GM11168 (cell line): ENCODE measurements at regions not wholly inside any gene's neighbourhood (a gene's known extent, or its start where the extent isn't known, plus 50 kb on each side); places are given as distances from the start of the nearest gene placed in this dataset.

Source experiments
- in situ Hi-C: fragments of 300-500 bp; cut with MboI; formaldehyde crosslinking; loops from one replicate; pipeline ENCODE4 v1.12.0; 2022; ENCODE audit warnings: low sequenced_read_pairs; ENCODE audit not compliant: unreplicated experiment

DNA sequence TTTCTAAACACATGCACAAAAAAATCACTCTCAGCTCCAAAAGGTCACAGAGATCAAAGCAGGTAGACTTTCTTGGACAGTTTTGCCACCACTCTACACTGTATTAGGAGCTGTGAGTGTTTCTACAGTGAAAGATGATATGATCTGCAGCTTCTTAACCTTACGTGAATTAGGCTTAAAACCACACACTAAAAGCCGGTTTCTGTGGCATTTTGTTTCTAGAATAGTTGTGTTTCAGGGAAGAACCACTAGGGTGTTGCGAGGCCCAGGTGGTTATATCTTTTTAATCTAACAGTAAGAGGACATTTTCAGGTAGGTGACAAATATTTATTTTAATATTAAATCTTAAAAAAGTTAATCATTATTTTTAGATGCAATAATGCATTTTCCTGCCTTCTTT lies 216.4 kb downstream of the KLF5 start:
- in situ Hi-C loops, result no loop called here

DNA sequence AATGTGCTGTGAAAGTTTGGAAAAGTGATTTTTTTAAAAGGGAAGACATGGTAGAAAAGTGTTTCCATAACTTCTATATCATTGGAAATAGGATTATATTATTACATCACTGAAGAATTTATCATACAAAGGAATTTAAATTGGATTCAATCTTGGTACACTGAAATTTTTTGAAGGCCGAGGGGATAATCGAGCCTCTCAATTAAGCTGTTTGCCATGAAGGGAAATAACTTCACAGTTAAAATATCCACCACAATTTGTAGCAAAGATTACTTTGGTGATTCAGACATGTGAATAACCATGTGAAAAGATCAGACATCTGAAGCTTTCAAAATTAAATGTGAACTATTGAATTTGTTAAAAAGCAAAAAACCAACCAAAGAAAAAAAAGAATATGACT lies 215.3 kb downstream of the KLF5 start:
- in situ Hi-C loops, result no loop called here

- in situ Hi-C loops, result no loop called here
These were observed 214.9 kb downstream of the KLF5 start for GRCh38 chr13:73273745-73274144.

- in situ Hi-C loops, result no loop called here
These were observed 214.5 kb downstream of the KLF5 start for GRCh38 chr13:73273276-73273675.

DNA sequence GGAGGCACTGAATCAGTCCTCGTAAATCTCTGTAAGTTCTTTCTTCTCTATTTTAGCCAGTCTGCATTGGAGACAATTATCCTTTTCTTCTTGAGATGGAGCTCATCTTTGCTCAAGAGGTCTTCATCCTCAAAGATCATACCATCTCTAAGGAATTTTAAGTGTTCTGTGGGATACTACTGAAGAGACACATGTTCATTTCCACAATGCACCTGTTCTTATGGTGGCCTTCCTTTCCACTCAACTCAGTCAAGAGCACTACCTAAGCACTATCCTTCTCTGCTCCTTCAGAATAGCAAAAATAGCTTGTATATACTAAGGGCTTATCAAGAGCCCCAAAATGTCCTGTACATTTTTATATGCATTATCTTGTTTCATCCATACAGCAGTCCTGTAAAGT lies 214.0 kb downstream of the KLF5 start:
- in situ Hi-C loops, result no loop called here

GRCh38 chr13:73268306-73268705 lies 209.5 kb downstream of the KLF5 start:
- in situ Hi-C loops, result no loop called here

DNA sequence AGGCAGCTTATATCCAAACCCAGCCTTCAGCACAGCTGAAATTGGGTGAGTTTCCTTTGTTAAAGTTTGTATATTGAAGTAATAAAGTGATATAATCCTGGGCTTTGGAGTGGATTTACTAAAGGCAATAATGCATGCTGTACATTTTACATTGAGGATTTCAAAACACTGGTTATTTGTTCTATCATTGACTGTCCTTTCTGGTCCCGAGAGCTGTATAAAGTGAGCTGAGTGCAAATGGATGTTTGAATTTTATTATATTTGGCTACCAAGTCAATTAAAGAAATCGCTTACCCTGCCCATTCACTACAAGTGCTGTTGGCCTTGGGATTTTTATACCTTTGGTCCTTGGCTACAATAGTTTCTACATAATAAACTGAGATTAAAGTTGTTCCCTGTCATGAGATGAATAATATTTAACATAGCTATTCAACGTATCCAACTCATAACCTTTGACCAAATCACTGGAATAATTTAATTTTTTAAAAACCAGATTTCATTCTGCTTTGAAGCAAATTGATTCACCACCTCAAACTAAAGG lies 207.9 kb downstream of the KLF5 start:
- in situ Hi-C loops, result no loop called here

DNA sequence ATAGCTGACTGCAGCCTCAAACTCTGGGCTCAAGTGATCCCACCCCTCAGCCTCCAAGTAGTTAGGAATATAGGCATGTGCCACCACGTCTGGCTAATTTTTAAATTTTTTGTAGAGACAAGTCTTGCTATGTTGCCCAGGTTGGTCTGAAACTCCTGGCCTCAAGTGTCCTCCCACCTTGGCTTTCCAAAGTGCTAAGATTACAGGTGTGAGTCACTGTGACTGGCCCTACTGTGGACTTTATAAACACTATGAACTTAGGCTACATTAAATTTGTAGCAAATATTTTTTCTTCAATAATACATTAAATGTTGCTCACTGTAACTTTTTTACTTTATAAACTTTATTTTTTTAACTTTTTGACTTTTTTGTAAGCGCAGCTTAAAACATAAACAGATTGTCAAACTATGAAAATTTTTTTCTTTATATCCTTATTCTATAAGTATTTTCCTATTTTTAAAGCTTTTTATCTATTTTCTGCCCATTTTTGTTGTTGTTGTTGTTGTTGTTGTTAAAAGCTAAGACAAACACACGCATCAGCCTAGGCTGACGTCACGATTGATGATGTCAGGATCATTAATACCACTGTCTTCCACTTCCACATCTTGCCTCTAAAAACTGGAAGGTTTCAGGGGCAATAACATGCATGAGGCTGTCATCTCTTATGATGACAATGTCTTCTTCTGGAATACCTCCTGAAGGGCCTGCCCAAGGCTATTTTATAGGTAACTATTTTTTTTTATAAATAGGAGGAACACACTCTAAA lies 204.2 kb downstream of the KLF5 start:
- in situ Hi-C loops, result no loop called here

GRCh38 chr13:73261739-73262216 lies 203.0 kb downstream of the KLF5 start:
- in situ Hi-C loops, result no loop called here

DNA sequence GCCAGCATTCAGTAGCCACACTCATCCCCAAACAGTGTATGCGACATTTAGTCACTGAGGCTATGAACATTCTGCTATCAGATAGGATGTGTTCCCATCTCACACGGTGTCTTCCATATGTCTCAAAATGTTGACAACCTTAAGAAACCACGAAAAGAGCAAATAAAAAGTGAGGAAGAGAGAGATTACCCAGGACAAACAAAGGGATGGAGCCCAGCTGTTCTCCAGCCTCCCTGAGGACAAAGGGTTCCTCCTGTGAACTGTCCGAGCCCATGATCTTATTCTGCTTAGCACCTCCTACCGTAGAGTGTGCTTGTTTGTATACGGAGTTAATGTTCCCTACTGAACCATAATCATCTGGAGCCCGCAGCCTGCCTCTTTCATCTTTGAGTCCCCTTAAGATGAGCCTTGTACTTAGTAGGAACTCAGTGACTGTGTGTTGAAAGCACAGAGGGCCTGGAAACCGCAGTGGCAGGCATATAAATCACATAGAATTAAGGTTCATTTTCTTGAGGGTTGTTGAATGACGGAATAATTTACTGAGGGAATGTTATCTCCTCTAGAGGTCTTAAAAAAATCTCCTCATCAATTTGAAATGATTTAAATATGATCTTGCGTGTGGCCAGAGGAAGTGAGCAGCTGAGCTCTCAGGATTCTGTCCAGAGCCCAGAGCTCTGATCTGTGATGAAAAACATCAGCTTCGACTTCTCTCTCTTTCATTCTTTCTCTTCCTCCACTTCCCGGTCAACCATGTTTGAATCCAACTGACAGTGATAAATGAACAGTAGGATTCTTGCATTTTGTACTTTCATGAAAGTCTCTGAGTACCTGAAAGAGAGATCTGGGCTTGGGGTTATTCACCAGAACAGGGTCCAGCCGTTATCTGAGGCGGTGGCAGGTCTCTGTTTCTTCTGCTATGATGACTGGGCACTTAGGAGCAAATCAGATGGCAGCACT lies 200.5 kb downstream of the KLF5 start:
- in situ Hi-C loops, result no loop called here

- in situ Hi-C loops, result no loop called here
These were observed 199.6 kb downstream of the KLF5 start for GRCh38 chr13:73258406-73258805.

DNA sequence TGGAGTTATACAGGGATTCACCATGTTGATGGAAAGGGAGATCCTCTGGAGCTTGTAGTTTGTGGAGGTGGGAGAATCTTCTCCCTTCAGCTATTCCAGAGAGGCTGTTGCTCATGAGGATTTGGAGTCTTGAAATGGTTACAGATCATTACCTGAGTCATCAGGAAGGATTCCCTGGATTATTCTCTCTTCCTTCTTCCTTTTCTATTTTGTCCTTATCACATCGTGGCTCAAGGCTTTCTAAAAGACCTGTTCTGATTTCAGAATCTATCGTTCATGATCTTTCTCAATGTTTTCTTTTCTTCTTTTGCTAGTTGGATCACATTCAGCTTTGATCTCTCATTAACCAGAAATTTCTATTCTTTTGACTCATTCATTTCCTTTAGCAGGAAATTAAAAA lies 196.0 kb downstream of the KLF5 start:
- in situ Hi-C loops, result no loop called here

DNA sequence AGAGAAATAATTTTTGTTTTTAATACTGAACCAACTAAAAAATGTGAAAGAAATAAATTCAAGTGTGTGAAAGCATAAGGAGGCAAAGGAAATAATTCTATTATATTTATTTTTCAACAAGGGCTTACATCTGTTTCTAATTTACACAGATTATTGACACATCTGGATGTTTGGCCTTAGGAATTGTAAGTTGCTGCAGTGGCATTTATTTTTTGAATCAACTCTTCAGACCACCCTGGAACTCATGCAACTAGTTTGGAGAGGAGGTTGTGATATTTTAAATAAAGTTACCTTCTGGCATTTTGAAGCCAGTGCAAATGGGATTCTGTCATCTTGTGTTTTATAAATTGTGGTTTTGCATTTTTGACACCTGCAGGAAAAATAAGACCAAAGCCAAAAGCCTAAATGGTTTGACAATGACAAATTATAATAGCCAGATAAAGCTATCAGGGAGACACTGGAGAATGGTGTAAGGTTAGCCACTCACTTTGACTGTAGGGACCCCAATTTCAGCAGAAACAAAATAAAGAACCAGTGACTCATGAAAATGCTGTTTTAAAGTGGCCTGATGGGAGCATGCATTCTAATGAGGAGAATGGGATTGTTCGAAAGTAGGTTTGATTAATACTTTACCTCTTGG lies 192.9 kb downstream of the KLF5 start:
- in situ Hi-C loops, result no loop called here

DNA sequence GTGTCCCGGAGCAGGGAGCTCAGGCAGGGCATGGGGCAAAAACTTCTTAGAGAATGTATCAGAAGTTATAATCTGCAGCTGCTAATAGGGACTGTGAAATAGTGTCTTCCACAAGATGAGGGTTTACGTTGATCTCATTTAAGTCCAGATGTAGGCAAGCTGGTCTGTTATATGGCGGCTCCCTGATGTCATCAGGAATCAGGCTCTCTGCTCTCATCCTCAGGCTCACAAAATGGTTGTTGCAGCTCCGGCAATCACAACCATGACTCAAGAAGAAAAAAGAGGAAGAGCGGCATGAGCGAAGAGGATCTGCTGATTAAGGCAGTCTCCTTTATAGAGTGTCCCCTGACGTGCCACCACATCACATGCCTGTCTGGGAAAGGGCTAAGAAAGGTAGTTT lies 191.3 kb downstream of the KLF5 start:
- in situ Hi-C loops, result no loop called here

DNA sequence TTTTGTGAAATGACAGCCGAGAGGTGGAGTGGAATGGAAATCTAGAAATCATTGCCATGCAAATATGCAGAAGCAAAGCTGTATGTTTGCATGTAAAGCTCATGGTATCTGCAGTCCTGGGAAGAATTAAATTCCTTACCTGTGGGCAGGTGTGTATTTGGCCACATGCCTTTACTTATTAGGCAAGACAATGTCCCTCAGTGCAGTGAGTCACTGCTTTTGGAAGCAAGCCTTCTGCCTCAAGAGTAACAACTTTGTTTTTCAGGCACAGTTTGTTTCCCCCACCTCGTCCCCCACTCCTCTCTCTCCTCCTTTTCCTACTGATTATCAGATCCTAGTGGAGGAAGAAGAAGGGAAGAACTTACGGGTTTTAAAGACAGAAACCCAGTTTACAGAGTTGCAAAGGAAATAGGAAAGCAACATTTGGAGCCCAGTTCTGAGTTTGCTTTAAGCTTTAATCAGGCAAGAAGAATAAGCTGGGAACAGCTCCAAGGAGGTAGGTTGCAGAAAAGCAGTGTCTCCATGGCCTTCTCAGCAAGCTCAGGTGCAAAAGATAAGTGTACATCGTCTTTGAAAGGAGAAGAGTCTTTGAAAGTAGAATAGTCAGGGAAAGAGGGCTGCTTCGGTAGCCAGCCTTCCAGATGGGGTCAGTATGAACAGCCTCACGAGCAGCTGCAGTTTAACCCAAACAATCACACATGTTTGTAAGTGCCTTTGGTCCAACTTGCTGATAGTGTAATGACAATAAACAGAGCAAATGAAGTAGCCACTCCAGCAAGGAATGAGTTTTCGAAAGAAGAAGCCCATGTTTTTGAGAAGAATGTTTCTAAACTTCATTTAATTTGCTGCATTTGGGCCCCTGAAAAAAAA lies 190.1 kb downstream of the KLF5 start:
- in situ Hi-C loops, result no loop called here

DNA sequence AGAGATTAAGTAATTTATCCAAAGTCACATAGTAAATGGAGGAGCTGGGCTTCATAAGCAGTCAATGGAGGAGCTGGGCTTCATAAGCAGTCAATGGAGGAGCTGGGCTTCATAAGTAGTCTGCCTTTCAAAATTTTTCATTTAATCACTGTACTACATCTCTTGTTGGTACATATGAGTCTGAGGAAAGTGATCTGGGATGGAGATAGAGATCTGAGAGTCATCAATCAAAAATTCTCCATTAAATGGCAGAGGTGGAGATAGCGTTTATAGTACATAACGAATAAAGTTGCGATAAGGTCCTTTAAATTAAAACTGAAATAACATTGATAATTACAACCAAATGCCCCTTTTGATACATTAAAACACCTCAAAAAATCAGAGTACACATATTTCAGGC lies 189.3 kb downstream of the KLF5 start:
- in situ Hi-C loops, result no loop called here

DNA sequence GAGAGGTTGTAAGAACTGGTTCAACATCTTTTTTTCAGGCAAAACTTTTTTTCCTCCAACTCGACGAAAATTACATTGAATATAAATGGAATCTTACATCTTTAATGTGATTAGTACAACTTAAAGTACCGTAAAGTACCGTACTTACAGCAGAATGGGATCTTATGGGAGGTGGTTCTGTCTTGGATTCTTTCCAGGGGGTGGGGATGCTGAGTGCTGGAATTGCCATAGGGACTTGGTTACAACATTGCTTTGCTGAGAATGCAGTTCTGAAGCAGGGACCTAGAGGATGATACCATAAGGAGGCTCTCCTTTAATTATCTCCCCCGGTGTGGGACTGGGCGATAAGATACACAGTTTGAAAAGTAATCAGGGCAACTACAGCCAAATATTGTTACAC lies 186.4 kb downstream of the KLF5 start:
- in situ Hi-C loops, result no loop called here

GRCh38 chr13:73244467-73244866 lies 185.7 kb downstream of the KLF5 start:
- in situ Hi-C loops, result no loop called here

GRCh38 chr13:73242515-73243015 lies 183.8 kb downstream of the KLF5 start:
- in situ Hi-C loops, result no loop called here
